Mammary epithelial cell (primary cell): ENCODE measurements at regions not wholly inside any gene's neighbourhood (a gene's known extent, or its start where the extent isn't known, plus 50 kb on each side); places are given as distances from the start of the nearest gene placed in this dataset.

ENCODE experiments used
- EZH2 ChIP-seq: IDR thresholded peaks from 2 replicates; pipeline ENCODE4 v1.6.1; 2012; ENCODE audit warnings: low read length, inconsistent platforms, borderline replicate concordance
- TF ChIP-seq, protein P1 (sequence below), 2 donors: IDR thresholded peaks in 1 of 2; conservative IDR thresholded peaks in 1 of 2; 2 replicates each; pipeline ENCODE4 v1.5.1; 2011 to 2012; ENCODE audit warnings: inconsistent platforms in 2 of 2, low read length in 2 of 2, mild to moderate bottlenecking in 2 of 2, control low read depth in 1 of 2, low read depth in 1 of 2; ENCODE audit not compliant: insufficient read depth in 1 of 2; ENCODE audit errors: extremely low read depth in 1 of 2

DNA sequence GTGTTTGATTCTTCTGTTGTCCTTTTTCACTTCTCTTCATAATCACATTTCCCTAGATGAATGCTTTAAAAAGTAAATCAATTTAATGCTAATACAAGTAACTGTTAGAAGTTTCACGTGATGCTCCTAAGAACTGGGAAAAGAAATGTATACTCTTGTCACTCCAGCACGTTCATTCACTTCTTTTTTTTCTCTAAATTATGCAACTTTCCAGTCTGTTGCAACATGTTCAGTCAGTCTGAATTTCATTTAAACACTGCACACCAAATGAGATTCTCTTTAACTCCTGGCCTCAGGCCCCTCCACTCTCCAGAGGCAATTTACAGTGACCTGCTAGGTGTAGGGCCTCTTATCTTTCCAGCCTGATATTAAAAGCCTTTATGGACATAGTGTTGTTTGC, 321.9 kb downstream of the HS3ST1 start:
- TF ChIP-seq EZH2 = no peak
- TF ChIP-seq, protein P1, sequence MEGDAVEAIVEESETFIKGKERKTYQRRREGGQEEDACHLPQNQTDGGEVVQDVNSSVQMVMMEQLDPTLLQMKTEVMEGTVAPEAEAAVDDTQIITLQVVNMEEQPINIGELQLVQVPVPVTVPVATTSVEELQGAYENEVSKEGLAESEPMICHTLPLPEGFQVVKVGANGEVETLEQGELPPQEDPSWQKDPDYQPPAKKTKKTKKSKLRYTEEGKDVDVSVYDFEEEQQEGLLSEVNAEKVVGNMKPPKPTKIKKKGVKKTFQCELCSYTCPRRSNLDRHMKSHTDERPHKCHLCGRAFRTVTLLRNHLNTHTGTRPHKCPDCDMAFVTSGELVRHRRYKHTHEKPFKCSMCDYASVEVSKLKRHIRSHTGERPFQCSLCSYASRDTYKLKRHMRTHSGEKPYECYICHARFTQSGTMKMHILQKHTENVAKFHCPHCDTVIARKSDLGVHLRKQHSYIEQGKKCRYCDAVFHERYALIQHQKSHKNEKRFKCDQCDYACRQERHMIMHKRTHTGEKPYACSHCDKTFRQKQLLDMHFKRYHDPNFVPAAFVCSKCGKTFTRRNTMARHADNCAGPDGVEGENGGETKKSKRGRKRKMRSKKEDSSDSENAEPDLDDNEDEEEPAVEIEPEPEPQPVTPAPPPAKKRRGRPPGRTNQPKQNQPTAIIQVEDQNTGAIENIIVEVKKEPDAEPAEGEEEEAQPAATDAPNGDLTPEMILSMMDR (conservative IDR thresholded peaks at IDR 0.05 in 1 of 2, IDR thresholded peaks at IDR 0.05 in 1 of 2; ENCODE audit: extremely low read depth in 1 of 2, insufficient read depth in 1 of 2, low read depth in 1 of 2, low read length in 2 of 2) = no peak
